WTC11 (cell line): ENCODE measurements at regions not wholly inside any gene's neighbourhood (a gene's known extent, or its start where the extent isn't known, plus 50 kb on each side); places are given as distances from the start of the nearest gene placed in this dataset.

Experiments used
- ATAC-seq: fragments of 200-7000 bp; cut with Tn5 transposase; 2 replicates; pipeline ENCODE4 v1.10.0; 2021; ENCODE audit warnings: mild to moderate bottlenecking, moderate library complexity
- CTCF ChIA-PET: fragments of 300-600 bp; sonication (Branson Sonifier 250); formaldehyde crosslinking; loops from one replicate; lab custom pipeline; 2021; ENCODE audit warnings: antibody characterized with exemption; lab: Charles Lee
- POLR2A ChIA-PET: fragments of 350-600 bp; sonication (Branson Sonifier 250); formaldehyde crosslinking; loops from one replicate; lab custom pipeline; 2021; ENCODE audit warnings: antibody characterized with exemption; lab: Charles Lee
- DNase-seq: peaks from one replicate; pipeline ENCODE4 v3.0.0; 2021; ENCODE audit warnings: low spot score
- H3K27ac Mint-ChIP-seq: 2 replicates; pipeline ENCODE4 v1.8.0; 2021; ENCODE audit warnings: mixed read lengths
- H3K27me3 Mint-ChIP-seq: 2 replicates; pipeline ENCODE4 v1.8.0; 2021; ENCODE audit warnings: low read depth, mild to moderate bottlenecking, moderate library complexity, mixed read lengths
- H3K36me3 Mint-ChIP-seq: 2 replicates; pipeline ENCODE4 v1.8.0; 2021; ENCODE audit warnings: mixed read lengths
- H3K4me1 Mint-ChIP-seq: 2 replicates; pipeline ENCODE4 v1.8.0; 2022; ENCODE audit warnings: mixed read lengths
- H3K4me3 Mint-ChIP-seq: 2 replicates; pipeline ENCODE4 v1.8.0; 2021; ENCODE audit warnings: mild to moderate bottlenecking, moderate library complexity, mixed read lengths
- H3K9me3 Mint-ChIP-seq: 2 replicates; pipeline ENCODE4 v1.8.0; 2021; ENCODE audit warnings: mixed read lengths
- ZNF396 ChIP-seq: fragments of 250-450 bp; sonication (Bioruptor Pico); IDR thresholded peaks from 2 replicates; pipeline ENCODE4 v1.8.0; 2021; ENCODE audit warnings: mild to moderate bottlenecking, moderate library complexity, borderline replicate concordance

- Mint-ChIP-seq H3K36me3 (peaks cover 34% of the 10 kb centered on the region), H3K4me1 (peaks cover 8% of the 10 kb centered on the region; the same call in 1 of the 2 replicates), H3K9me3 (peaks cover 22% of the 10 kb centered on the region), H3K4me3 (no peak overlapping the region), H3K27ac (no peak overlapping the region), H3K27me3 (no peaks in the 10 kb centered on the region; the same call in 1 of the 2 replicates)
- CTCF ChIA-PET: no interaction called here
- no peak for DNase-seq
- POLR2A ChIA-PET: no interaction called here
- TF ChIP-seq ZNF396 (CRISPR knock-in tag): no peak
- no peak for ATAC-seq
Observed at GRCh38 chrX:16528620-16529019, 121.3 kb upstream of the S100G start.
